Heart left ventricle (tissue), 16 donors: ENCODE measurements at regions not wholly inside any gene's neighbourhood (a gene's known extent, or its start where the extent isn't known, plus 50 kb on each side); places are given as distances from the start of the nearest gene placed in this dataset.

ENCODE experiments used
- ATAC-seq, 4 donors: fragments of 200-7000 bp; cut with Tn5 transposase; one replicate each; pipeline ENCODE4 v1.9.1; 2020 to 2022; ENCODE audit warnings: moderate library complexity in 4 of 4, mild to moderate bottlenecking in 3 of 4, moderate number of reproducible peaks in 1 of 4
- DNase-seq, 5 donors: peaks; one replicate each; pipeline ENCODE4 v3.0.0-alpha.2; 2020
- H3K27ac ChIP-seq, 12 donors: fragments of 200-600 bp; sonication (generic) in 4 of 12; one replicate each; pipeline versions ENCODE4 v1.5.0 to v1.8.0; 2016 to 2022; ENCODE audit warnings: mild to moderate bottlenecking in 2 of 12
- H3K27me3 ChIP-seq, 9 donors: fragments of 200-600 bp; sonication (generic) in 2 of 9; one replicate each; pipeline versions ENCODE4 v1.5.1 to v1.8.0; 2016 to 2022; ENCODE audit warnings: mild to moderate bottlenecking in 3 of 9
- H3K36me3 ChIP-seq, 9 donors: fragments of 200-600 bp; sonication (generic) in 2 of 9; one replicate each; pipeline versions ENCODE4 v1.5.0 to v1.8.0; 2018 to 2022; ENCODE audit warnings: mild to moderate bottlenecking in 2 of 9
- H3K4me1 ChIP-seq, 12 donors: fragments of 200-600 bp; sonication (generic) in 4 of 12; one replicate each; pipeline versions ENCODE4 v1.5.0 to v1.8.0; 2016 to 2022; ENCODE audit warnings: mild to moderate bottlenecking in 3 of 12
- H3K4me3 ChIP-seq, 12 donors: fragments of 200-600 bp; sonication (generic) in 4 of 12; one replicate each; pipeline versions ENCODE4 v1.5.0 to v1.8.0; 2017 to 2022; ENCODE audit warnings: mild to moderate bottlenecking in 9 of 12, moderate library complexity in 4 of 12
- H3K9me3 ChIP-seq, 12 donors: fragments of 200-600 bp; sonication (generic) in 4 of 12; one replicate each; pipeline versions ENCODE4 v1.5.0 to v1.8.0; 2016 to 2022; ENCODE audit warnings: mild to moderate bottlenecking in 1 of 12
- CTCF ChIP-seq, 12 donors: fragments of 200-600 bp; sonication (generic) in 4 of 12; IDR thresholded peaks; one replicate each; pipeline versions ENCODE4 v1.5.0 to v1.8.0; 2018 to 2022; ENCODE audit warnings: antibody characterized with exemption in 12 of 12, mild to moderate bottlenecking in 5 of 12
- POLR2A ChIP-seq, 2 donors: fragments of 450-650 bp; IDR thresholded peaks; one replicate each; pipeline ENCODE4 v1.6.1; 2017; ENCODE audit warnings: antibody characterized with exemption in 2 of 2, mild to moderate bottlenecking in 2 of 2, moderate library complexity in 2 of 2
- WGBS, 4 donors: extraction: QIAGEN DNeasy Blood & Tissue Kit in 2 of 4; methylation state at CpG; one replicate each; pipeline versions ENCODE4 v1.1.5 to v1.1.7; 2013 to 2018; 5-methylcytosine and 5-hydroxymethylcytosine counted together
- intact Hi-C, 10 donors: fragments of 100-400 bp; cut with DNase I; formaldehyde crosslinking; loops; one replicate each; pipeline versions ENCODE4 v1.11.1 to v1.14.2; 2022
- donor health status: ischemic (EF 13 %, LVEDD 7.1; RV severe dilation, severe dysfunction).
- donor health status: healthy with polysubstance abuse.
- donor health status: DM: no; HTN: yes; CAD: no.
- donor health status: DM: no; HTN: no; CAD: no.
- donor health status: ischemic (EF 25% LVEDD 6.9; RV normal size, moderate dysfunction).
- donor health status: ischemic (EF 25% LVEDD 5.7; RV mildly dilated, moderate dysfunction).
- donor health status: healthy.
- donor health status: DM: yes; HTN: yes; CAD: no.
- donor health status: ischemic (EF 35%, LVEDD 5.7; RV mildly dilated, moderate dysfunction).
- donor health status: nonischemic (EF 11% LVEDD 7.7; RV severe dilation, severe dysfunction).
- donor health status: DM: yes; HTN: yes; CAD: no.
- donor health status: PGD.
- donor health status: ischemic (EF 29% LVEDD 5.4; RV normal size, mild dysfunction).
- donor health status: nonischemic (EF 23%, LVEDD 6.1; RV moderate dilation, normal function).

- Histone ChIP-seq H3K27me3 (peaks cover 0 to 10% (median 0%) of the 10 kb centered on the region in 9 donors), H3K27ac (no peak overlapping the region), H3K4me1 (no peaks in the 10 kb centered on the region), H3K36me3 (no peaks in the 10 kb centered on the region), H3K9me3 (peaks cover 0 to 8% (median 0%) of the 10 kb centered on the region in 12 donors), H3K4me3 (no peak overlapping the region)
- intact Hi-C loops, result no loop called here
- no peak for DNase-seq
- no peak for ATAC-seq
- 63 to 89% (median 79%) methylated on average over 2 of the region's 2 CpGs for WGBS, 4 donors
- no peak for TF ChIP-seq CTCF (IDR thresholded peaks at IDR 0.05)
- TF ChIP-seq POLR2A (IDR thresholded peaks at IDR 0.05), result no peak
Observed at GRCh38 chr1:29628190-29628589, 391.9 kb downstream of the PTPRU start.

- intact Hi-C loops, result no loop called here
- 69 to 77% (median 71%) methylated on average over 5 of the region's 5 CpGs for WGBS, 4 donors
- Histone ChIP-seq H3K4me3 (no peak overlapping the region), H3K36me3 (no peaks in the 10 kb centered on the region), H3K27ac (no peak overlapping the region), H3K9me3 (peaks cover 0 to 8% (median 0%) of the 10 kb centered on the region in 12 donors), H3K27me3 (peaks cover 0 to 21% (median 0%) of the 10 kb centered on the region in 9 donors), H3K4me1 (no peaks in the 10 kb centered on the region)
- ATAC-seq, result no peak
- DNase-seq, result no peak
- TF ChIP-seq CTCF (IDR thresholded peaks at IDR 0.05), result no peak
- no peak for TF ChIP-seq POLR2A (IDR thresholded peaks at IDR 0.05)
Observed at GRCh38 chr1:29626726-29627125, 390.4 kb downstream of the PTPRU start.

GRCh38 chr1:29626066-29626465 is 389.7 kb downstream of the PTPRU start:
- ATAC-seq (no peak), DNase-seq (no peak)
- no peaks in the 10 kb centered on the region for H3K36me3 ChIP-seq
- no peak overlapping the region for H3K27ac ChIP-seq
- intact Hi-C loops, result no loop called here
- 69 to 85% (median 74%) methylated on average over 7 to 8 of the region's 8 CpGs for whole genome bisulfite sequencing, 4 donors
- peaks cover 0 to 28% (median 0%) of the 10 kb centered on the region in 9 donors for H3K27me3 ChIP-seq
- H3K9me3 ChIP-seq, result peaks cover 0 to 8% (median 0%) of the 10 kb centered on the region in 12 donors
- H3K4me1 ChIP-seq, result no peaks in the 10 kb centered on the region
- no peak overlapping the region for H3K4me3 ChIP-seq
- TF ChIP-seq POLR2A (IDR thresholded peaks at IDR 0.05) (no peak), CTCF (IDR thresholded peaks at IDR 0.05) (no peak)

- peaks cover 0 to 29% (median 2%) of the 10 kb centered on the region in 9 donors for H3K27me3 ChIP-seq
- H3K4me3 ChIP-seq, result no peak overlapping the region
- H3K36me3 ChIP-seq, result no peaks in the 10 kb centered on the region
- intact Hi-C loops, result no loop called here
- H3K9me3 ChIP-seq, result peaks cover 0 to 8% (median 0%) of the 10 kb centered on the region in 12 donors
- H3K4me1 ChIP-seq, result no peaks in the 10 kb centered on the region
- DNase-seq, result no peak
- WGBS, 4 donors, result 63 to 90% (median 79%) methylated on average over 1 of the region's 1 CpG
- TF ChIP-seq POLR2A (IDR thresholded peaks at IDR 0.05) (no peak), CTCF (IDR thresholded peaks at IDR 0.05) (no peak)
- H3K27ac ChIP-seq, result no peak overlapping the region
- ATAC-seq, result no peak
Observed at GRCh38 chr1:29625084-29625420, 388.7 kb downstream of the PTPRU start.
